ENCODE measurements at regions not wholly inside any gene's neighbourhood (a gene's known extent, or its start where the extent isn't known, plus 50 kb on each side); places are given as distances from the start of the nearest gene placed in this dataset.

- TF ChIP-seq CTCF (IDR thresholded peaks at IDR 0.05) (no peak), POLR2AphosphoS5 (IDR thresholded peaks at IDR 0.05) (no peak)
Observed at GRCh38 chr9:129276486-129277230, 98.6 kb upstream of the IER5L start.
